Endothelial cell of umbilical vein (primary cell): ENCODE measurements at regions not wholly inside any gene's neighbourhood (a gene's known extent, or its start where the extent isn't known, plus 50 kb on each side); places are given as distances from the start of the nearest gene placed in this dataset.

Experiments used
- BruUV-seq: library from RNA; stranded (reverse); fragments of 400-500 nt; replicated peaks from 2 replicates; lab custom pipeline; 2021; lab: Mats Ljungman, UMichigan
- CTCF ChIA-PET: fragments of 300-600, 350-600 bp; sonication (Branson Sonifier 250); formaldehyde crosslinking; loops from one replicate; lab custom pipeline; 2021; ENCODE audit warnings: antibody characterized with exemption, inconsistent platforms; lab: Charles Lee
- POLR2A ChIA-PET: fragments of 300-600, 350-600 bp; sonication (Branson Sonifier 250); formaldehyde crosslinking; loops from one replicate; lab custom pipeline; 2021; ENCODE audit warnings: antibody characterized with exemption, inconsistent platforms; lab: Charles Lee
- DNase-seq: peaks from one replicate; pipeline ENCODE4 v3.0.0-alpha.2; 2011; ENCODE audit warnings: low read depth, low spot score
- FAIRE-seq: peaks from 2 replicates; lab custom pipeline; 2011; peaks lifted over from hg19 to GRCh38; lab: Jason Lieb, UNC
- H2AFZ ChIP-seq: 2 replicates; pipeline ENCODE4 v1.6.0; 2012; ENCODE audit warnings: low read depth, low read length, control low read depth, inconsistent platforms
- H3K27ac ChIP-seq: 2 replicates; pipeline ENCODE4 v1.5.1; 2011; ENCODE audit warnings: low read depth, mild to moderate bottlenecking, control low read depth, low read length, moderate library complexity; ENCODE audit not compliant: insufficient read depth
- H3K27me3 ChIP-seq, 2 experiments: 2 replicates each; pipeline versions ENCODE4 v1.6.0 to v1.6.1; 2011; ENCODE audit warnings: low read length in 2 of 2, mixed read lengths in 1 of 2; ENCODE audit not compliant: control insufficient read depth in 2 of 2, insufficient read depth in 2 of 2
- H3K36me3 ChIP-seq, 2 experiments: 2 replicates in 1 of 2; 3 replicates in 1 of 2; pipeline ENCODE4 v1.5.1; 2011; ENCODE audit warnings: low read length in 2 of 2, mild to moderate bottlenecking in 1 of 2, moderate library complexity in 1 of 2; ENCODE audit not compliant: control insufficient read depth in 2 of 2, insufficient read depth in 2 of 2; ENCODE audit errors: extremely low read depth in 1 of 2
- H3K4me1 ChIP-seq: 3 replicates; pipeline ENCODE4 v1.5.1; 2011; ENCODE audit warnings: mild to moderate bottlenecking, low read length; ENCODE audit not compliant: control insufficient read depth, insufficient read depth; ENCODE audit errors: extremely low read depth
- H3K4me2 ChIP-seq: 2 replicates; pipeline ENCODE4 v1.6.1; 2011; ENCODE audit warnings: low read length, control low read depth, mixed read lengths; ENCODE audit not compliant: insufficient read depth
- H3K4me3 ChIP-seq, 3 experiments: fragments of 200-600 bp in 1 of 3; sonication (generic), shearing (Covaris generic) in 1 of 3; replicated peaks in 1 of 3; 2 replicates each; pipeline ENCODE4 v1.5.1; 2011 to 2016; ENCODE audit warnings: control low read depth in 3 of 3, low read length in 3 of 3, mild to moderate bottlenecking in 2 of 3, inconsistent platforms in 1 of 3, low read depth in 1 of 3, moderate library complexity in 1 of 3; ENCODE audit not compliant: insufficient read depth in 1 of 3
- H3K79me2 ChIP-seq: 2 replicates; pipeline ENCODE4 v1.6.0; 2012; ENCODE audit warnings: low read length, inconsistent platforms; ENCODE audit not compliant: control insufficient read depth, insufficient read depth
- H3K9ac ChIP-seq: replicated peaks from 2 replicates; pipeline ENCODE3; 2011; ENCODE audit warnings: low read length, control low read depth; ENCODE audit not compliant: insufficient read depth; ENCODE audit errors: extremely low read depth
- H3K9me1 ChIP-seq: replicated peaks from 3 replicates; pipeline ENCODE4 v1.6.0; 2011; ENCODE audit warnings: mild to moderate bottlenecking, low read length; ENCODE audit not compliant: control insufficient read depth, insufficient read depth; ENCODE audit errors: extremely low read depth
- H3K9me3 ChIP-seq: replicated peaks from 2 replicates; pipeline ENCODE4 v1.5.1; 2012; ENCODE audit warnings: low read length, inconsistent platforms; ENCODE audit not compliant: control insufficient read depth, insufficient read depth
- H4K20me1 ChIP-seq: replicated peaks from 2 replicates; pipeline ENCODE3; 2011; ENCODE audit warnings: mild to moderate bottlenecking, low read length; ENCODE audit not compliant: control insufficient read depth, insufficient read depth; ENCODE audit errors: extremely low read depth
- EZH2 ChIP-seq: IDR thresholded peaks from 2 replicates; pipeline ENCODE4 v1.6.1; 2012; ENCODE audit warnings: borderline replicate concordance, low read depth, mild to moderate bottlenecking, moderate library complexity, low read length, inconsistent platforms; ENCODE audit not compliant: severe bottlenecking
- FOS ChIP-seq: IDR thresholded peaks from 2 replicates; pipeline ENCODE4 v1.6.1; 2011; ENCODE audit warnings: mild to moderate bottlenecking, low read length, moderate library complexity, borderline replicate concordance; ENCODE audit not compliant: insufficient read depth
- GATA2 ChIP-seq: IDR thresholded peaks from 2 replicates; pipeline ENCODE4 v1.7.0; 2011; ENCODE audit warnings: low read depth, mild to moderate bottlenecking, moderate library complexity, mixed read lengths, low read length; ENCODE audit not compliant: insufficient read length, insufficient read depth
- JUN ChIP-seq: IDR thresholded peaks from 2 replicates; pipeline ENCODE4 v1.6.1; 2011; ENCODE audit warnings: borderline replicate concordance, low read depth; ENCODE audit not compliant: insufficient read length, insufficient read depth
- MYC ChIP-seq: IDR thresholded peaks from one replicate; pipeline ENCODE4 v1.6.1; 2011; ENCODE audit warnings: mild to moderate bottlenecking, low read depth, low read length
- POLR2A ChIP-seq: IDR thresholded peaks from 2 replicates; pipeline ENCODE4 v1.6.1; 2012; ENCODE audit warnings: low read depth, mild to moderate bottlenecking, control low read depth, low read length
- POLR2AphosphoS5 ChIP-seq: IDR thresholded peaks from 2 replicates; pipeline ENCODE4 v1.6.1; 2012; ENCODE audit warnings: low read depth, mild to moderate bottlenecking, control low read depth, low read length, moderate library complexity; ENCODE audit not compliant: insufficient read depth
- dilution Hi-C: fragments of 300-500 bp; cut with MboI; formaldehyde crosslinking; loops from one replicate; pipeline ENCODE4 v1.15.0; 2019; ENCODE audit warnings: low sequenced_read_pairs; ENCODE audit not compliant: extremely low pct_ligation_motif_present
- intact Hi-C: fragments of 100-400 bp; cut with micrococcal nuclease; formaldehyde crosslinking; loops from one replicate; pipeline ENCODE4 v1.10.0; 2022
- TF ChIP-seq, protein P1 (sequence below), 2 donors: IDR thresholded peaks; 1 replicate in 1 of 2; 2 replicates in 1 of 2; pipeline ENCODE4 v1.5.1; 2011; ENCODE audit warnings: low read length in 2 of 2, mild to moderate bottlenecking in 2 of 2, moderate library complexity in 2 of 2, control low read depth in 1 of 2, inconsistent platforms in 1 of 2, low read depth in 1 of 2; ENCODE audit not compliant: insufficient read depth in 1 of 2; ENCODE audit errors: extremely low read depth in 1 of 2
- TF ChIP-seq, protein P2 (sequence below): IDR thresholded peaks from 2 replicates; pipeline ENCODE4 v1.6.1; 2011; ENCODE audit not compliant: insufficient read depth, insufficient read length

DNA sequence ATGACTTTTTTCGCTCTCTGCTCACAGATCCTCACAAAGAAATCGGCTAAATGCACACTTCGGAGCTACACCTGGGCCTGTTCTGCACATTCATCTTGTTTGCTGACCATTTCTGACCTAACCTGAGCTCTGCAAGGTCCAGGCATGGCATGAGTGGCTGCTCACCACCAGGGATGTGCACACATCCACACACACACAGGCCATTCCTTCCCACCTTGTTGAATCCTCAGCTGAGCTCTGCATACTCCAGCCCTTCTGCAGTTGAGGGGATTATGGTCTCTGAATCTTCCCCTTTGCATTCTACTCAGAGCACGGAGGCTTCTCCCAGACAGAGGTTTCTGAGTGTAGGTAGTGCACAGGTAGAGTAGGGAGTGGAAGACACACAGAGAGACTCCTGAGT, 411.9 kb upstream of the B3GAT1 start:
- FAIRE-seq, result no peak
- Histone ChIP-seq H3K9me1 (no peaks in the 10 kb centered on the region), H3K4me2 (no peak overlapping the region), H2AFZ (no peak overlapping the region), H3K9ac (no peak overlapping the region), H3K79me2 (no peaks in the 10 kb centered on the region), H4K20me1 (no peaks in the 10 kb centered on the region), H3K27ac (no peak overlapping the region), H3K36me3 (no peaks in the 10 kb centered on the region), H3K9me3 (no peaks in the 10 kb centered on the region), H3K4me3 (no peak overlapping the region), H3K4me1 (no peaks in the 10 kb centered on the region), H3K27me3 (no peaks in the 10 kb centered on the region)
- ChIA-PET CTCF (no interaction called here), POLR2A (no interaction called here)
- dilution Hi-C loops (no loop called here), intact Hi-C loops (no loop called here)
- BruUV-seq, result no TSS peak
- no peak for DNase-seq
- TF ChIP-seq, protein P1, sequence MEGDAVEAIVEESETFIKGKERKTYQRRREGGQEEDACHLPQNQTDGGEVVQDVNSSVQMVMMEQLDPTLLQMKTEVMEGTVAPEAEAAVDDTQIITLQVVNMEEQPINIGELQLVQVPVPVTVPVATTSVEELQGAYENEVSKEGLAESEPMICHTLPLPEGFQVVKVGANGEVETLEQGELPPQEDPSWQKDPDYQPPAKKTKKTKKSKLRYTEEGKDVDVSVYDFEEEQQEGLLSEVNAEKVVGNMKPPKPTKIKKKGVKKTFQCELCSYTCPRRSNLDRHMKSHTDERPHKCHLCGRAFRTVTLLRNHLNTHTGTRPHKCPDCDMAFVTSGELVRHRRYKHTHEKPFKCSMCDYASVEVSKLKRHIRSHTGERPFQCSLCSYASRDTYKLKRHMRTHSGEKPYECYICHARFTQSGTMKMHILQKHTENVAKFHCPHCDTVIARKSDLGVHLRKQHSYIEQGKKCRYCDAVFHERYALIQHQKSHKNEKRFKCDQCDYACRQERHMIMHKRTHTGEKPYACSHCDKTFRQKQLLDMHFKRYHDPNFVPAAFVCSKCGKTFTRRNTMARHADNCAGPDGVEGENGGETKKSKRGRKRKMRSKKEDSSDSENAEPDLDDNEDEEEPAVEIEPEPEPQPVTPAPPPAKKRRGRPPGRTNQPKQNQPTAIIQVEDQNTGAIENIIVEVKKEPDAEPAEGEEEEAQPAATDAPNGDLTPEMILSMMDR (IDR thresholded peaks at IDR 0.05; ENCODE audit: extremely low read depth in 1 of 2, insufficient read depth in 1 of 2, low read depth in 1 of 2, low read length in 2 of 2), result no peak
- TF ChIP-seq POLR2AphosphoS5, result no peak
- TF ChIP-seq, protein P2, sequence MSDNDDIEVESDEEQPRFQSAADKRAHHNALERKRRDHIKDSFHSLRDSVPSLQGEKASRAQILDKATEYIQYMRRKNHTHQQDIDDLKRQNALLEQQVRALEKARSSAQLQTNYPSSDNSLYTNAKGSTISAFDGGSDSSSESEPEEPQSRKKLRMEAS, result no peak
- no peak for TF ChIP-seq POLR2A
- no peak for TF ChIP-seq MYC
- TF ChIP-seq GATA2, result no peak

DNA sequence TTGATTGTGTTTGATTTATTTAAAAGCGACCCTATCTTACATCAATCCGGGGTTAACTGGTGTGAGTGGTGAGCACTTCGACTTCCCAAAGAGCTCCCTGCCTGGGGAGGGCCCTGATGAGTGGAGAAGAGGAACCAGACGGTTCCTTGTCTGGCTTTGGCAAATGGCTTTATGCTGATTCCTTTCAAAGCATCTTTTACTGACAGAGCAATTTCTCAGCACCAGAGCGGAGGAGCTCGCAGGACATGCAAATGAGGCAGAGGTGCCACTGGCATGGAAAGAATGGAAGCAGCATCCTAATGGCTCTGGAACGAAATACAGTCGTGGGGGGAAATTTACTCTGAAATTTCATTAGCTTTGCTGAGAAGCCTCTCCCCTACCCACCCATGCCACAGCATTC, 410.9 kb upstream of the B3GAT1 start:
- no peaks in the 10 kb centered on the region for H3K9me3 ChIP-seq
- TF ChIP-seq GATA2, result no peak
- TF ChIP-seq FOS, result no peak
- no peak for TF ChIP-seq EZH2
- no peak for TF ChIP-seq POLR2AphosphoS5
- TF ChIP-seq POLR2A, result no peak
- TF ChIP-seq, protein P1 (IDR thresholded peaks at IDR 0.05; ENCODE audit: extremely low read depth in 1 of 2, insufficient read depth in 1 of 2, low read depth in 1 of 2, low read length in 2 of 2), result no peak
- TF ChIP-seq MYC, result no peak
- TF ChIP-seq, protein P2, result no peak
- TF ChIP-seq JUN, result no peak
- intact Hi-C loops (no loop called here), dilution Hi-C loops (no loop called here)
- H2AFZ ChIP-seq, result no peak overlapping the region
- no peaks in the 10 kb centered on the region for H3K4me1 ChIP-seq
- H3K9me1 ChIP-seq, result no peaks in the 10 kb centered on the region
- FAIRE-seq (no peak), DNase-seq (no peak)
- POLR2A ChIA-PET, result no interaction called here
- CTCF ChIA-PET, result no interaction called here
- H3K9ac ChIP-seq, result no peak overlapping the region
- H3K79me2 ChIP-seq, result no peaks in the 10 kb centered on the region
- BruUV-seq, result no TSS peak
- H3K27me3 ChIP-seq, result no peaks in the 10 kb centered on the region
- no peaks in the 10 kb centered on the region for H4K20me1 ChIP-seq
- no peaks in the 10 kb centered on the region for H3K36me3 ChIP-seq
- H3K4me2 ChIP-seq, result no peak overlapping the region
- no peak overlapping the region for H3K4me3 ChIP-seq
- H3K27ac ChIP-seq, result no peak overlapping the region
